CD14-positive monocyte (primary cell): ENCODE measurements at regions not wholly inside any gene's neighbourhood (a gene's known extent, or its start where the extent isn't known, plus 50 kb on each side); places are given as distances from the start of the nearest gene placed in this dataset.

Source experiments
- DNase-seq, 3 donors: peaks; one replicate each; pipeline ENCODE4 v3.0.0-alpha.2; 2011 to 2022
- H2AFZ ChIP-seq: 2 replicates; pipeline ENCODE4 v1.6.0; 2012; ENCODE audit warnings: mild to moderate bottlenecking, low read depth, low read length, inconsistent platforms; ENCODE audit not compliant: insufficient read depth, poor library complexity, severe bottlenecking
- H3K27ac ChIP-seq, 2 donors: 1 replicate in 1 of 2; 2 replicates in 1 of 2; pipeline ENCODE4 v1.5.1; 2012 to 2013; ENCODE audit warnings: low read length in 2 of 2, control low read depth in 1 of 2, inconsistent platforms in 1 of 2, low read depth in 1 of 2, mild to moderate bottlenecking in 1 of 2
- H3K27me3 ChIP-seq, 2 donors: one replicate each; pipeline versions ENCODE4 v1.6.0 to v1.6.1; 2011 to 2013; ENCODE audit warnings: low read length in 2 of 2; ENCODE audit not compliant: control insufficient read depth in 2 of 2, insufficient read depth in 2 of 2
- H3K36me3 ChIP-seq, 2 donors: replicated peaks in 1 of 2; 1 replicate in 1 of 2; 2 replicates in 1 of 2; pipeline versions ENCODE4 v1.5.1 to v1.6.1; 2012 to 2013; ENCODE audit warnings: low read length in 2 of 2, control low read depth in 1 of 2, inconsistent platforms in 1 of 2, mild to moderate bottlenecking in 1 of 2; ENCODE audit not compliant: insufficient read depth in 2 of 2, control insufficient read depth in 1 of 2
- H3K4me1 ChIP-seq, 2 donors: 1 replicate in 1 of 2; 2 replicates in 1 of 2; pipeline versions ENCODE4 v1.5.1 to v1.6.1; 2012 to 2013; ENCODE audit warnings: low read length in 2 of 2, control low read depth in 1 of 2, inconsistent platforms in 1 of 2, mild to moderate bottlenecking in 1 of 2, moderate library complexity in 1 of 2; ENCODE audit not compliant: insufficient read depth in 2 of 2, control insufficient read depth in 1 of 2
- H3K4me2 ChIP-seq: replicated peaks from 2 replicates; pipeline ENCODE3; 2012; ENCODE audit warnings: low read length, moderate library complexity, mild to moderate bottlenecking; ENCODE audit not compliant: poor library complexity, severe bottlenecking; ENCODE audit errors: extremely low read depth
- H3K4me3 ChIP-seq, 3 experiments: fragments of 200-600 bp in 1 of 3; sonication (generic) in 1 of 3; replicated peaks in 1 of 3; 1 replicate in 2 of 3; 2 replicates in 1 of 3; pipeline ENCODE4 v1.5.1; 2011 to 2013; ENCODE audit warnings: low read length in 3 of 3, mild to moderate bottlenecking in 3 of 3, control low read depth in 2 of 3, low read depth in 2 of 3, inconsistent platforms in 1 of 3, moderate library complexity in 1 of 3
- H3K79me2 ChIP-seq: 2 replicates; pipeline ENCODE4 v1.6.0; 2012; ENCODE audit warnings: mild to moderate bottlenecking, control low read depth, inconsistent platforms, low read length, moderate library complexity; ENCODE audit not compliant: insufficient read depth
- H3K9ac ChIP-seq: 2 replicates; pipeline ENCODE4 v1.6.0; 2017; ENCODE audit warnings: low read length, mild to moderate bottlenecking; ENCODE audit not compliant: insufficient read depth, poor library complexity, severe bottlenecking
- H3K9me3 ChIP-seq, 2 donors: replicated peaks in 1 of 2; 1 replicate in 1 of 2; 2 replicates in 1 of 2; pipeline versions ENCODE4 v1.5.1 to v1.6.1; 2012 to 2013; ENCODE audit warnings: low read length in 2 of 2, control low read depth in 1 of 2; ENCODE audit not compliant: control insufficient read depth in 1 of 2, insufficient read depth in 1 of 2
- H4K20me1 ChIP-seq: 2 replicates; pipeline ENCODE4 v1.6.0; 2012; ENCODE audit warnings: mild to moderate bottlenecking, low read length, control low read depth, moderate library complexity; ENCODE audit not compliant: insufficient read depth
- H3K27ac Mint-ChIP-seq, 7 donors: one replicate each; pipeline ENCODE4 v1.8.0; 2020; ENCODE audit warnings: mild to moderate bottlenecking in 7 of 7, mixed read lengths in 7 of 7, moderate library complexity in 6 of 7, inconsistent platforms in 2 of 7
- H3K27me3 Mint-ChIP-seq, 3 donors: one replicate each; pipeline ENCODE4 v1.8.0; 2021 to 2022; ENCODE audit warnings: low read depth in 3 of 3, mild to moderate bottlenecking in 3 of 3, mixed read lengths in 3 of 3, moderate library complexity in 3 of 3, inconsistent platforms in 1 of 3
- H3K36me3 Mint-ChIP-seq, 2 donors: one replicate each; pipeline ENCODE4 v1.8.0; 2020; ENCODE audit warnings: mixed read lengths in 2 of 2, inconsistent platforms in 1 of 2, mild to moderate bottlenecking in 1 of 2
- H3K4me1 Mint-ChIP-seq: one replicate; pipeline ENCODE4 v1.8.0; 2020; ENCODE audit warnings: mild to moderate bottlenecking, mixed read lengths
- H3K4me3 Mint-ChIP-seq, 2 donors: one replicate each; pipeline ENCODE4 v1.8.0; 2020; ENCODE audit warnings: mild to moderate bottlenecking in 2 of 2, mixed read lengths in 2 of 2, moderate library complexity in 1 of 2
- H3K9me3 Mint-ChIP-seq, 7 donors: one replicate each; pipeline ENCODE4 v1.8.0; 2020 to 2022; ENCODE audit warnings: mixed read lengths in 7 of 7, mild to moderate bottlenecking in 6 of 7, moderate library complexity in 6 of 7, inconsistent platforms in 2 of 7
- WGBS: methylation state at CpG from one replicate; pipeline ENCODE4 v1.1.5; 2013; ENCODE audit warnings: missing lambda C conversion rate; ENCODE audit not compliant: insufficient coverage; 5-methylcytosine and 5-hydroxymethylcytosine counted together
- intact Hi-C, 2 donors: fragments of 100-400 bp; cut with micrococcal nuclease; formaldehyde crosslinking; loops; one replicate each; pipeline versions ENCODE4 v1.15.0 to v1.15.1; 2023
- TF ChIP-seq, protein P1 (sequence below): fragments of 200-600 bp; IDR thresholded peaks from one replicate; pipeline ENCODE4 v1.8.0; 2022; ENCODE audit warnings: antibody characterized with exemption, mild to moderate bottlenecking

GRCh38 chr17:70238646-70239045 is 69.3 kb downstream of the KCNJ2 start:
- H3K79me2 ChIP-seq, result no peaks in the 10 kb centered on the region
- peaks cover 0 to 3% (median 2%) of the 10 kb centered on the region in 7 donors for H3K9me3 Mint-ChIP-seq
- H3K4me2 ChIP-seq, result no peak overlapping the region
- no CpG with 5 or more reads among the region's 4 CpGs for WGBS
- H3K27ac ChIP-seq, result no peak overlapping the region
- peaks cover 0 to 4% (median 0%) of the 10 kb centered on the region in 3 donors for H3K27me3 Mint-ChIP-seq
- H3K4me1 Mint-ChIP-seq, result no peaks in the 10 kb centered on the region
- H3K36me3 Mint-ChIP-seq, result no peaks in the 10 kb centered on the region
- no peaks in the 10 kb centered on the region for H3K4me1 ChIP-seq
- intact Hi-C loops, result no loop called here
- no peaks in the 10 kb centered on the region for H3K36me3 ChIP-seq
- no peaks in the 10 kb centered on the region for H3K27me3 ChIP-seq
- H3K9ac ChIP-seq, result no peak overlapping the region
- no peak for DNase-seq
- no peak overlapping the region for H3K4me3 ChIP-seq
- H2AFZ ChIP-seq, result no peak overlapping the region
- H3K27ac Mint-ChIP-seq, result no peak overlapping the region
- TF ChIP-seq, protein P1, sequence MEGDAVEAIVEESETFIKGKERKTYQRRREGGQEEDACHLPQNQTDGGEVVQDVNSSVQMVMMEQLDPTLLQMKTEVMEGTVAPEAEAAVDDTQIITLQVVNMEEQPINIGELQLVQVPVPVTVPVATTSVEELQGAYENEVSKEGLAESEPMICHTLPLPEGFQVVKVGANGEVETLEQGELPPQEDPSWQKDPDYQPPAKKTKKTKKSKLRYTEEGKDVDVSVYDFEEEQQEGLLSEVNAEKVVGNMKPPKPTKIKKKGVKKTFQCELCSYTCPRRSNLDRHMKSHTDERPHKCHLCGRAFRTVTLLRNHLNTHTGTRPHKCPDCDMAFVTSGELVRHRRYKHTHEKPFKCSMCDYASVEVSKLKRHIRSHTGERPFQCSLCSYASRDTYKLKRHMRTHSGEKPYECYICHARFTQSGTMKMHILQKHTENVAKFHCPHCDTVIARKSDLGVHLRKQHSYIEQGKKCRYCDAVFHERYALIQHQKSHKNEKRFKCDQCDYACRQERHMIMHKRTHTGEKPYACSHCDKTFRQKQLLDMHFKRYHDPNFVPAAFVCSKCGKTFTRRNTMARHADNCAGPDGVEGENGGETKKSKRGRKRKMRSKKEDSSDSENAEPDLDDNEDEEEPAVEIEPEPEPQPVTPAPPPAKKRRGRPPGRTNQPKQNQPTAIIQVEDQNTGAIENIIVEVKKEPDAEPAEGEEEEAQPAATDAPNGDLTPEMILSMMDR, result no peak
- H3K4me3 Mint-ChIP-seq, result no peak overlapping the region
- no peaks in the 10 kb centered on the region for H3K9me3 ChIP-seq
- no peaks in the 10 kb centered on the region for H4K20me1 ChIP-seq

- Histone ChIP-seq H2AFZ (no peak overlapping the region), H3K4me1 (no peaks in the 10 kb centered on the region), H4K20me1 (no peaks in the 10 kb centered on the region), H3K4me3 (no peak overlapping the region), H3K9ac (no peak overlapping the region), H3K36me3 (no peaks in the 10 kb centered on the region), H3K79me2 (no peaks in the 10 kb centered on the region), H3K9me3 (no peaks in the 10 kb centered on the region), H3K27me3 (no peaks in the 10 kb centered on the region), H3K27ac (no peak overlapping the region), H3K4me2 (no peak overlapping the region)
- H3K9me3 Mint-ChIP-seq, result peaks cover 0 to 3% (median 2%) of the 10 kb centered on the region in 7 donors
- H3K27me3 Mint-ChIP-seq, result peaks cover 0 to 2% (median 0%) of the 10 kb centered on the region in 3 donors
- no peak overlapping the region for H3K4me3 Mint-ChIP-seq
- no peaks in the 10 kb centered on the region for H3K4me1 Mint-ChIP-seq
- no peak overlapping the region for H3K27ac Mint-ChIP-seq
- 40% methylated on average over 1 of the region's 1 CpG for WGBS
- no peaks in the 10 kb centered on the region for H3K36me3 Mint-ChIP-seq
- TF ChIP-seq, protein P1, result no peak
- no peak for DNase-seq
- intact Hi-C loops, result no loop called here
Observed at GRCh38 chr17:70239391-70239826, 70.1 kb downstream of the KCNJ2 start.
